ENCODE measurements at regions not wholly inside any gene's neighbourhood (a gene's known extent, or its start where the extent isn't known, plus 50 kb on each side); places are given as distances from the start of the nearest gene placed in this dataset.
A peak's percentile ranks its signal among the peaks of the same experiment; 100 is the strongest.
"Not testable (repeated sequence)": the region's sequence is repeated elsewhere in the genome, so short reads cannot be mapped to it uniquely, and the experiment has no call there.

- no peak for DNase-seq
These were observed 776.2 kb downstream of the RNF144A start for GRCh38 chr2:7693246-7694075.

DNA sequence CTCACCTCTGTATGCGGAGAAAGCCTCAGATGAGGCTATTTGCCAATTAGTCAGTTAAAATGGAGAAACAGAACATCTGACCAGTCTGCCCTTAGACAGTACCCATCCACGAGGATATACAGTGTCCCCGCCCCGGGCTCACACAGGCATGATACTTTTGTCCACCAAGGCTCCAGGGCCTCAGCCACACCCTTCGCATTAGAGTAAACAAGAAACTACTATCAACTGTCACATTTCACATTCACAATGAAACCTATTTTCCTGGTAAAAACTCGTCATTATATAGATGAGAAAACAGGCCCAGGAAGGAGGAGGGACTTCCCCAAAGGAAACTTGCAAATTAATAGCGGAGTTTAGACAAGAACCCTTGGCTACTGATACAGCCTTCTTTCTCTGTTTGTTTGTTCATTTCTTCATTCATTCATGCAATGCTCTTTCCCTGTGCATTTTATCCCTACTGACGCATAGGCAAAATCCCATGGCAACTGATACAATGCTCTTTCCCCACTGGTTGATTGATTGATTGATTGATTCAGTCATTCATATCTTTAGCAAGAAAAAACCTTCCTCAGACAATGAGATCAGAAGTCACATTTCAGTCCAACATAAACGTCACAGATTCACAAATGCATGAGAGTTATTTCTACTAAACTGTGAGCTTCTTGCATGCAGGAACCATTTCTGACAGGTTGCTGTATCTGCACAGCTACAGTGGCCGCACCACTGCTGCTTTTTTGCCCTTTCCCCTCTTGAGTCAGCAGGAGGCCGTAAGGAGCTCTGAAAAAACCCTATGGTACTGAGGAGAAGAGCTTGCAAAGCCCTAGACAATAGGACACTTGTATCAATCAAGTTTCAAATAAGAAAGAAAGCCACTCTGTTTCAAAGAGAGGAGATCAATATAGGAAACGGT lies 777.1 kb downstream of the RNF144A start:
- no peak for DNase-seq

GRCh38 chr2:7696556-7696955 lies 779.3 kb downstream of the RNF144A start:
- DNase-seq: not testable (repeated sequence)

DNA sequence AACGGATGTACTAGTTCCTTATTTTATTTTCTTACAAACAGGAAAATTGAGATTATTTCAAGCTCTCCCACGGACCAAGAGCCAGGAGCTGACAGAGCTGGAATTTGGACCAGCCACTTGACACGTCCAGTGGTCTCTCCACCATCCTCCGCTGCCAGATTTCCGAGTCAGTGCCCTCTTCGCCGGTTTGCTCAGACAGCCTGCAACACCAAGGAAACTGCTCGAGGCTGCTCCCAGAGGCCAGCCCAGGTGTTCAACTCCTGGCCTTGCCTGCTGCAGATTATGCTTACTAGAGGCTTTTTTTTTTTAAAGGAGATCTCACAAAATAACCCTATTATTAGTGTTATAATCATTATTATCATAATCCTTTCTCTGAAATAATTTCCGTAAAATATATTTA lies 779.8 kb downstream of the RNF144A start:
- DNase-seq: no peak

DNA sequence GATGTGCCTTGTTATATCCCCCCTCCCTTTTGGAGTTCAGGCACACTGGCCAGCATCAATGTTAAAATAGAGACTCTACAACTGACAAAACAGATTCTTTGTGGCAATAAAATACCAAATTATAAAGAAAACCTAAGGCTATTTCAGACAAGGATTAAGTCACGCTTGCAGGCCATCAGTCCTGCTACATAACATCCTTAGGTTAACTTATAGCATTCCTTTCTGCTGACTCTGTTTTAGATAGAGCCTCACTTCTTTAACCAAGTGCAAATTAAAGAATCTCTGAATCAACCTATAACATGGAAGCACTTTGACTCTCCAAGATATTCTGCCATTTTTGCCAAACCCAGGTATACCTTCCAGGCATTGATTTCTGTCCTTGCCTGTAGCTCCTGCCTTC lies 784.6 kb downstream of the RNF144A start:
- DNase-seq: no peak

DNA sequence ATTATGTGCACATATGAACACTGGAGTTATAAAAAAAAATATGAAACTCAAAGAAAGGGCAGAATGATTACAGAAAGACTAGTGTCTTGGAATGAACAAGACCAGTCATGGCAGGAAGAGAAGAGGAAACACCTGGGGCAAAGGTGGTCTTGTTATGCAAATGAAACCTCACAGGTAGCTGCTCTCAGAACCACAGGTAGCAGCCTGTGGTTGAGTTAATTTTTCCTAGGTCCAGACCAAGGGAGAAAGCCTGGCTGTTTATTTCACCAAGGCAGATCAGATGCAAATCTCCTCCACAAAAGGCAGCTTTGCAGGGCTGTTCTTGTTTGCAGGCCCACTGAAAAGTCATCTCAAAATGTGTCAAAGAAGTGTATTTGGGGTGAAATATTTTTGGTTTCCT lies 785.8 kb downstream of the RNF144A start:
- no peak for DNase-seq

GRCh38 chr2:7703543-7704144 lies 786.4 kb downstream of the RNF144A start:
- no peak for DNase-seq

DNA sequence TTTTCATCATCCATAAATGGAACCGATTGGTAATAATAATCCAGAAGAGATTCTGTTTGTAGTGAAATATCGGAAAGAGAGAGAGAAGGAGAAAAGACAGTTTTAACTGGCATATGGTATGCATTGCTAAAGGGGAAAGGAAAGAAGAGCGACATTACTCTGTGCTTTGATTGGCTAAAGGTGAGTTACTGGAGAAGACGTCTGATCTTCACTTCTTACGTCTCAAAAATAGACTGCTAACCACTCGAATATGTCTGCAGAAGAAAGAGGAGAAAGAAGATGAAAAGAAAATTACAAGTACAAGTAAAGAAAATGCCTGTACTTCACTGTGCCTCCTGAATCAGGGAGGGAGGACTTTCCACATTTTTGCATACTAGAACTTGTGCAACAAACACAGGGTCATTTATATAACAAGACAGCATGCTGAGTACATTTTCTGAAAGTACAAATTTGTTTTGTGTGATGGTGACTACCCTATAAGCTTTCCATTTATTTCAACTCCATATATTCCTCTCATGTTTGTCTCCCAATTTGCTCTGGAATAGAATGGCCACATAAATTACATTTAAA lies 787.2 kb downstream of the RNF144A start:
- no peak for DNase-seq

DNA sequence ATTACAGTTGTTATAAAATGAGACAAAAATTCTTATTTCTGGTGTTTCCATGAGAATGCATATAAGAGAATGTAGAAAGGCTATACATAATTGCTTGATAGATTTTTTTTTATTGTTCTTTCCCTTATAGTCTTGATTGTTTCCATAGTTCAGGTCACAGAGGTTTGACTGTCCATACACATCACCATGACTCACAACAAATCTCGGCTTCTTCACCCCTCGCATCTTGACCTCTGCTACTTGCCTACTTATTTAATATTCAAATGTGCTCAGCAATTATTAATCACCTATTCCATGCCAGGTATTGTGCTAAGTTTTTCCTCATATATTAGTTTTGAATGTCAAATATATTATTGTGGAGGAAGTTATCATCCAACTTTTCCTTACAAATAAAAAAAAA lies 789.6 kb downstream of the RNF144A start:
- no peak for DNase-seq

- no peak for DNase-seq
These were observed 790.5 kb downstream of the RNF144A start for GRCh38 chr2:7707723-7708122.

GRCh38 chr2:7709907-7710306 lies 792.7 kb downstream of the RNF144A start:
- no peak for DNase-seq

DNA sequence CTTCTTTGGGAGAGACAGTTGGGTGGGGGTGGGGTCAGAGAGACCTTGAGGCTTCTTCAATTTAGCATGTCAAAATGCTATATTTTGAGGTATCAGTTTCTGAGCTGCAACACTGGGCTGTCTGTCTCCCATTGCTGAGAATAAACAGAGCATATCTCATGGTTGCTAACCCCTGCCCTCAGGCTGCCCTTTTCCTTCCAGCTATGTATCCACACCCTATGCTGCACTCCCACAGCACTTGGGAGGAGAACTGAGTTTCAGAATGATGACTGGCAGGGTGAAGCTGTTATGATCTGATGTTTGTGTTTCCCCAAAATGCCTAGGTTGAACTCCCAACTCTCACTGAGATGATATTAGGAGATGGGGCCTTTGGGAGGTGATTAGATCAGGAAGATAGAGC lies 794.0 kb downstream of the RNF144A start:
- no peak for DNase-seq

- no peak for DNase-seq
These were observed 802.7 kb downstream of the RNF144A start for GRCh38 chr2:7719876-7720275.

DNA sequence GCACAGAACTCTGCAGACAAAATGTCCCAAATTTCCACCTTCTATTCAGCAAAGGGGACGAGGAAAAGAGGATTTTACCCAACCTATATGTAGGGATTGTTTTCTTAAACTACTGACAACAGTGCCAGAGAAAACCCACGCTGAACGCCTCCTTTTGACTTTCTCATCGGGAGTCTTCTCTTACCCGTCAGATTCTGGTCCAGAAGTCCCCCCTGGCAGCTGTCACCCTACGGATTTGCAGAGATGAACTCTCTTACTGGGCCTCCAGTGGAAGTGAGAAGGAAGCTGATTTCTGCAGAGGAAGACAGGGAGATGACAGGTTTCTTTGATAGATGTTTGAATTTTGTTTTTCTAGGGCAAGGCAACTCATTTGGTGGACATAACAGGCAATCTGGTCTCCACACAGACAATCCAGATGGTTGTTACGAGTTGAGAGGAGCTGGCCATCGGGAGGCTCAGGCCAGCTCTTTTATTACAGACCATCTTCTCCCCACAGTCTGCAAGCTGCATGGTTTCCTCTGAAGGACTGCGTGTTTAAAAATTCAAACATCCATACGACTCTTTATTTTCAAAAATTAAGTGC lies 804.3 kb downstream of the RNF144A start:
- DNase-seq: no peak

- no peak for DNase-seq
These were observed 805.1 kb downstream of the RNF144A start for GRCh38 chr2:7722212-7722910.

DNA sequence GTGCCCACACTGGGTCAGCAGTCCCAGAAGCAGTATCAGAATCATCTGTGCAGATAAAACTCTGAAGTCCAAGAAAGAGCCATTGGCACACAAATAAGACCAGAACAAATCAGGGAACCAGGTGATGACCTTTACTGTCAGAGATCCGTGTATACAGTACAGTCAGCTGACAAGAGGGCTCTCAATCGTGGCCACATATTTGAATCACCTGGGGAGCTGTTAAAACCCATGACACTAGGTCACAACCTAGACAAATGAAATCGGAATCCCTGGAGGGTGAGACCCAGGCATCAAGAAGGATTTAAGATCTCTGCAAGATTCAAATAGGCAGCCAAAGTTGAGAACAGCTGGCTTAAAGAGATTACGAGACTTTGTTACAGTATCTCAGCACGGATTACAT lies 807.1 kb downstream of the RNF144A start:
- no peak for DNase-seq

DNA sequence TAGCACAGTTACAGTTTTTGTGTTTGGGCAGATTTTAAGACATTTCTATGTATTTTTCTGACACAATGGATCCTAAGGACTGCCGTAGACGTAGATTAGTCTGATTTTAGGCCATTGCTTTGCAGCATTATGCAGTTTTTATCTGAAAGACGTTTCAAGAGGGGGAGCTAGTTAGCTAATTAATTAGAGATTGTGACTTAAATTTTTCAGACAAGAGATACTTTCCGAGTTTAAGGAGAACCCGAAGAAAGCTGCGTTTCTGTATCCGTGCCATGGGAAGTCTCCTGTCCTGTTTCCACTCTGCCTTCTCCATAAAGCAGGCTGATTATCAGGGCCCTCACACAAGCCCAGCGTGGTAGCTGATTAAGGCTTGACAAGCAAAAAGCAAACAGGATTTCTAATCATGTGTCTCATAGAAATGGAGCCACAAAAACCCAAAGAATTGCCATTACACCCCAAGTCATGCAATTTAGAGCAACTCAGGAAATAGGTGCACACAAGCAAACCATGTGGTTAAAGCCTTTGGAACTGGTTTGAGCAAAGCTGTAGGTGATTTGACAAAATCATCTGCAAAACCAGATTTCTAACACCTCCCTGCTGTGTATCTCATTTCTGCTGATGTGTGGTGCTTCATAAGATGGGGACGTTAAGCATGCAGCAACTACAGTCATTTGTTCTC lies 808.1 kb downstream of the RNF144A start:
- DNase-seq: peak; percentile 72

DNA sequence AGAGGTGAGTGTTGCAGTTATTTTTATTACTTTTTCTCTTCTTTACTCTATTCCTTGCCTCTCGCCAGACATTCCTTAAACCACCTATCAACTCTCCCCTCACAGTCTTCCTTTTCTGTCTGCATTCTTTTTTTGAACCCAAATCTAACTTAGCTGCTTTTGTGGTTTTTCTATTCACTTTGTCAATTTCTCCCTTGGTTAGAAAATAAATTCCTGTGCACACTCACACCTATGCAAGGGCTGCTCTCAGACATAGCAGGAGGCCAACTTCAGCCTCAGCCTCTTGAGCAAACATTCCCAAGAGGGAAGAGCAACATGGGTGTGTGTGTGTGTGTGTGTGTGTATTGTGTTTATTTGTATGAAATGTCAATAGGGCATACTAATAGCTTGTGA lies 808.6 kb downstream of the RNF144A start:
- no peak for DNase-seq

- no peak for DNase-seq
These were observed 809.8 kb downstream of the RNF144A start for GRCh38 chr2:7726989-7727388.

DNA sequence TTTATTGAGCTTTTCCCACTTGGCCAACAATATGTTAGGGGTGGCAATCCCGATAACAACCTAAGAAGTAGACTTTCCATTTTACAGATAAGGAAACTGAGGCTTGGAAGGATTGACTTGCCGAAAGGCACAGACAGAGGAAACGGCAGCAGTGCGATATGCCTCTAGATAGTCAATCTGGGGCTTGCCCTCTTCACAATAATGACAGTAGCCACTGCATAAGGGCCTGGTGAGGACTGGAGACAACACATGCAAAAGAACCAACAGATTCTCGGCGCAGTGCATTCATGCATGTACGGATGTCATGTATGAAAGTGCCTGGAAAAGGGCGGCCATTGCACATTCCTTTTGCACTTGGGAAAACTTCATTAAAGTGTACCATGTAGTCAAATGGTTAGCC lies 811.2 kb downstream of the RNF144A start:
- no peak for DNase-seq

GRCh38 chr2:7730449-7730848 lies 813.2 kb downstream of the RNF144A start:
- DNase-seq: peak; percentile 37

- DNase-seq: no peak
These were observed 813.8 kb downstream of the RNF144A start for GRCh38 chr2:7730990-7731389.

Data from CD4-positive, alpha-beta T cell treated with Interleukin-10 for 1 hour (primary cell).